K562 (cell line): ENCODE measurements at regions not wholly inside any gene's neighbourhood (a gene's known extent, or its start where the extent isn't known, plus 50 kb on each side); places are given as distances from the start of the nearest gene placed in this dataset.

Experiments used
- GTF2A2 ChIP-seq: IDR thresholded peaks from 2 replicates; pipeline ENCODE4 v1.6.1; 2016; ENCODE audit warnings: mild to moderate bottlenecking, missing genetic modification characterization, missing compliant biosample characterization
- ZNF133 ChIP-seq: fragments of 250-450 bp; sonication (Bioruptor Pico); IDR thresholded peaks from 2 replicates; pipeline ENCODE4 v1.4.0; 2020; ENCODE audit warnings: mild to moderate bottlenecking
- TF ChIP-seq, protein P1 (sequence below): fragments of 200-600 bp; sonication (generic); IDR thresholded peaks from one replicate; pipeline ENCODE4 v1.6.1; 2012; ENCODE audit warnings: mild to moderate bottlenecking, low read depth, low read length, inconsistent platforms
- TF ChIP-seq, protein P2 (sequence below): fragments of 450-650 bp; IDR thresholded peaks from 2 replicates; pipeline ENCODE4 v1.6.1; 2016; ENCODE audit warnings: low read depth, mild to moderate bottlenecking, moderate library complexity
- TF ChIP-seq, protein P3 (sequence below), 2 experiments: fragments of 450-650 bp; IDR thresholded peaks; 2 replicates each; pipeline ENCODE4 v1.6.1; 2016

DNA sequence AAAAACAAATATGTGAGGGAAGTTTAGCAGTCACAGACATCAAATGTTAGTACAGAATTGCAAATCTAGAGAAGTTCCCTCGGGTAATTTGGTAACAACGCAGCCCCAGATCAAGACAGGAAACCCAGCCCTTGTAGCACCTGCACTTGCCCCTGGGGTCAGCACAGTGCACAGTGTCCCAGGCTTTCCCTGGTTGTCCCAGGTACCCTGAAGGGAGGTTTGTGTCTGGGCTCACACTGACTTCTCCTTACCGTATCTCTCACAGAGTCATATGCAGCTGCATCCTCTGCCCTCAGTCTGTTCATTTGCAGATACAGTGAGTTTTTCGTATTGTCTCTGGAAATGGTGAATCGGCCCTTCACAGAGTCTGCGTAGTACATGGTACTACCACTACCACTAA is 528.9 kb downstream of the TMEM121 start (continued):
- TF ChIP-seq, protein P1, sequence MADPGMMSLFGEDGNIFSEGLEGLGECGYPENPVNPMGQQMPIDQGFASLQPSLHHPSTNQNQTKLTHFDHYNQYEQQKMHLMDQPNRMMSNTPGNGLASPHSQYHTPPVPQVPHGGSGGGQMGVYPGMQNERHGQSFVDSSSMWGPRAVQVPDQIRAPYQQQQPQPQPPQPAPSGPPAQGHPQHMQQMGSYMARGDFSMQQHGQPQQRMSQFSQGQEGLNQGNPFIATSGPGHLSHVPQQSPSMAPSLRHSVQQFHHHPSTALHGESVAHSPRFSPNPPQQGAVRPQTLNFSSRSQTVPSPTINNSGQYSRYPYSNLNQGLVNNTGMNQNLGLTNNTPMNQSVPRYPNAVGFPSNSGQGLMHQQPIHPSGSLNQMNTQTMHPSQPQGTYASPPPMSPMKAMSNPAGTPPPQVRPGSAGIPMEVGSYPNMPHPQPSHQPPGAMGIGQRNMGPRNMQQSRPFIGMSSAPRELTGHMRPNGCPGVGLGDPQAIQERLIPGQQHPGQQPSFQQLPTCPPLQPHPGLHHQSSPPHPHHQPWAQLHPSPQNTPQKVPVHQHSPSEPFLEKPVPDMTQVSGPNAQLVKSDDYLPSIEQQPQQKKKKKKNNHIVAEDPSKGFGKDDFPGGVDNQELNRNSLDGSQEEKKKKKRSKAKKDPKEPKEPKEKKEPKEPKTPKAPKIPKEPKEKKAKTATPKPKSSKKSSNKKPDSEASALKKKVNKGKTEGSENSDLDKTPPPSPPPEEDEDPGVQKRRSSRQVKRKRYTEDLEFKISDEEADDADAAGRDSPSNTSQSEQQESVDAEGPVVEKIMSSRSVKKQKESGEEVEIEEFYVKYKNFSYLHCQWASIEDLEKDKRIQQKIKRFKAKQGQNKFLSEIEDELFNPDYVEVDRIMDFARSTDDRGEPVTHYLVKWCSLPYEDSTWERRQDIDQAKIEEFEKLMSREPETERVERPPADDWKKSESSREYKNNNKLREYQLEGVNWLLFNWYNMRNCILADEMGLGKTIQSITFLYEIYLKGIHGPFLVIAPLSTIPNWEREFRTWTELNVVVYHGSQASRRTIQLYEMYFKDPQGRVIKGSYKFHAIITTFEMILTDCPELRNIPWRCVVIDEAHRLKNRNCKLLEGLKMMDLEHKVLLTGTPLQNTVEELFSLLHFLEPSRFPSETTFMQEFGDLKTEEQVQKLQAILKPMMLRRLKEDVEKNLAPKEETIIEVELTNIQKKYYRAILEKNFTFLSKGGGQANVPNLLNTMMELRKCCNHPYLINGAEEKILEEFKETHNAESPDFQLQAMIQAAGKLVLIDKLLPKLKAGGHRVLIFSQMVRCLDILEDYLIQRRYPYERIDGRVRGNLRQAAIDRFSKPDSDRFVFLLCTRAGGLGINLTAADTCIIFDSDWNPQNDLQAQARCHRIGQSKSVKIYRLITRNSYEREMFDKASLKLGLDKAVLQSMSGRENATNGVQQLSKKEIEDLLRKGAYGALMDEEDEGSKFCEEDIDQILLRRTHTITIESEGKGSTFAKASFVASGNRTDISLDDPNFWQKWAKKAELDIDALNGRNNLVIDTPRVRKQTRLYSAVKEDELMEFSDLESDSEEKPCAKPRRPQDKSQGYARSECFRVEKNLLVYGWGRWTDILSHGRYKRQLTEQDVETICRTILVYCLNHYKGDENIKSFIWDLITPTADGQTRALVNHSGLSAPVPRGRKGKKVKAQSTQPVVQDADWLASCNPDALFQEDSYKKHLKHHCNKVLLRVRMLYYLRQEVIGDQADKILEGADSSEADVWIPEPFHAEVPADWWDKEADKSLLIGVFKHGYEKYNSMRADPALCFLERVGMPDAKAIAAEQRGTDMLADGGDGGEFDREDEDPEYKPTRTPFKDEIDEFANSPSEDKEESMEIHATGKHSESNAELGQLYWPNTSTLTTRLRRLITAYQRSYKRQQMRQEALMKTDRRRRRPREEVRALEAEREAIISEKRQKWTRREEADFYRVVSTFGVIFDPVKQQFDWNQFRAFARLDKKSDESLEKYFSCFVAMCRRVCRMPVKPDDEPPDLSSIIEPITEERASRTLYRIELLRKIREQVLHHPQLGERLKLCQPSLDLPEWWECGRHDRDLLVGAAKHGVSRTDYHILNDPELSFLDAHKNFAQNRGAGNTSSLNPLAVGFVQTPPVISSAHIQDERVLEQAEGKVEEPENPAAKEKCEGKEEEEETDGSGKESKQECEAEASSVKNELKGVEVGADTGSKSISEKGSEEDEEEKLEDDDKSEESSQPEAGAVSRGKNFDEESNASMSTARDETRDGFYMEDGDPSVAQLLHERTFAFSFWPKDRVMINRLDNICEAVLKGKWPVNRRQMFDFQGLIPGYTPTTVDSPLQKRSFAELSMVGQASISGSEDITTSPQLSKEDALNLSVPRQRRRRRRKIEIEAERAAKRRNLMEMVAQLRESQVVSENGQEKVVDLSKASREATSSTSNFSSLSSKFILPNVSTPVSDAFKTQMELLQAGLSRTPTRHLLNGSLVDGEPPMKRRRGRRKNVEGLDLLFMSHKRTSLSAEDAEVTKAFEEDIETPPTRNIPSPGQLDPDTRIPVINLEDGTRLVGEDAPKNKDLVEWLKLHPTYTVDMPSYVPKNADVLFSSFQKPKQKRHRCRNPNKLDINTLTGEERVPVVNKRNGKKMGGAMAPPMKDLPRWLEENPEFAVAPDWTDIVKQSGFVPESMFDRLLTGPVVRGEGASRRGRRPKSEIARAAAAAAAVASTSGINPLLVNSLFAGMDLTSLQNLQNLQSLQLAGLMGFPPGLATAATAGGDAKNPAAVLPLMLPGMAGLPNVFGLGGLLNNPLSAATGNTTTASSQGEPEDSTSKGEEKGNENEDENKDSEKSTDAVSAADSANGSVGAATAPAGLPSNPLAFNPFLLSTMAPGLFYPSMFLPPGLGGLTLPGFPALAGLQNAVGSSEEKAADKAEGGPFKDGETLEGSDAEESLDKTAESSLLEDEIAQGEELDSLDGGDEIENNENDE: no peak
- TF ChIP-seq, protein P2, sequence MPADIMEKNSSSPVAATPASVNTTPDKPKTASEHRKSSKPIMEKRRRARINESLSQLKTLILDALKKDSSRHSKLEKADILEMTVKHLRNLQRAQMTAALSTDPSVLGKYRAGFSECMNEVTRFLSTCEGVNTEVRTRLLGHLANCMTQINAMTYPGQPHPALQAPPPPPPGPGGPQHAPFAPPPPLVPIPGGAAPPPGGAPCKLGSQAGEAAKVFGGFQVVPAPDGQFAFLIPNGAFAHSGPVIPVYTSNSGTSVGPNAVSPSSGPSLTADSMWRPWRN: no peak
- TF ChIP-seq, protein P3, sequence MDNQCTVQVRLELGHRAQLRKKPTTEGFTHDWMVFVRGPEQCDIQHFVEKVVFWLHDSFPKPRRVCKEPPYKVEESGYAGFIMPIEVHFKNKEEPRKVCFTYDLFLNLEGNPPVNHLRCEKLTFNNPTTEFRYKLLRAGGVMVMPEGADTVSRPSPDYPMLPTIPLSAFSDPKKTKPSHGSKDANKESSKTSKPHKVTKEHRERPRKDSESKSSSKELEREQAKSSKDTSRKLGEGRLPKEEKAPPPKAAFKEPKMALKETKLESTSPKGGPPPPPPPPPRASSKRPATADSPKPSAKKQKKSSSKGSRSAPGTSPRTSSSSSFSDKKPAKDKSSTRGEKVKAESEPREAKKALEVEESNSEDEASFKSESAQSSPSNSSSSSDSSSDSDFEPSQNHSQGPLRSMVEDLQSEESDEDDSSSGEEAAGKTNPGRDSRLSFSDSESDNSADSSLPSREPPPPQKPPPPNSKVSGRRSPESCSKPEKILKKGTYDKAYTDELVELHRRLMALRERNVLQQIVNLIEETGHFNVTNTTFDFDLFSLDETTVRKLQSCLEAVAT (IDR thresholded peaks at IDR 0.05): no peak
- TF ChIP-seq GTF2A2 (tag): no peak
- TF ChIP-seq ZNF133 (CRISPR knock-in tag): no peak
